ENCODE measurements at regions not wholly inside any gene's neighbourhood (a gene's known extent, or its start where the extent isn't known, plus 50 kb on each side); places are given as distances from the start of the nearest gene placed in this dataset.

GRCh38 chr9:134236001-134236421 lies 71.6 kb upstream of the RNU6ATAC start:
- intact Hi-C loops (cut with DNase I): no loop called here

GRCh38 chr9:134236935-134237629 lies 72.7 kb upstream of the RNU6ATAC start:
- DNase-seq (ENCODE audit: low spot score in 2 of 2): no peak
- intact Hi-C loops (cut with DNase I): no loop called here
- H3K4me3 ChIP-seq: no peak overlapping the region
- no peak for TF ChIP-seq CTCF (IDR thresholded peaks at IDR 0.05)
- no peaks in the 10 kb centered on the region for H3K9me3 ChIP-seq
- peaks cover 0 to 10% of the 10 kb centered on the region in 2 donors for H3K4me1 ChIP-seq
- no peaks in the 10 kb centered on the region for H3K36me3 ChIP-seq
- H3K27ac ChIP-seq: no peak overlapping the region
- H3K27me3 ChIP-seq: no peaks in the 10 kb centered on the region

More at GRCh38 chr9:134236001-134236421, 71.6 kb upstream of the RNU6ATAC start:
- Histone ChIP-seq H3K36me3 (no peaks in the 10 kb centered on the region), H3K4me3 (no peak overlapping the region), H3K9me3 (no peaks in the 10 kb centered on the region), H3K27me3 (no peaks in the 10 kb centered on the region), H3K4me1 (peaks cover 4 to 17% of the 10 kb centered on the region in 2 donors), H3K27ac (no peak overlapping the region)
- no peak for TF ChIP-seq CTCF (IDR thresholded peaks at IDR 0.05)
- DNase-seq (ENCODE audit: low spot score in 2 of 2): no peak

GRCh38 chr9:134237630-134238265 lies 73.4 kb upstream of the RNU6ATAC start:
- intact Hi-C loops (cut with DNase I): no loop called here
- no peak for DNase-seq (ENCODE audit: low spot score in 2 of 2)
- H3K27me3 ChIP-seq: no peaks in the 10 kb centered on the region

GRCh38 chr9:134239130-134239903 lies 75.0 kb upstream of the RNU6ATAC start:
- Histone ChIP-seq H3K36me3 (no peaks in the 10 kb centered on the region), H3K27me3 (no peaks in the 10 kb centered on the region), H3K4me3 (no peak overlapping the region), H3K4me1 (peaks cover 0 to 10% of the 10 kb centered on the region in 2 donors), H3K27ac (no peak overlapping the region), H3K9me3 (no peaks in the 10 kb centered on the region)
- DNase-seq (ENCODE audit: low spot score in 2 of 2): no peak
- TF ChIP-seq CTCF (IDR thresholded peaks at IDR 0.05): no peak
- intact Hi-C loops (cut with DNase I): no loop called here

More at GRCh38 chr9:134237630-134238265, 73.4 kb upstream of the RNU6ATAC start:
- no peaks in the 10 kb centered on the region for H3K9me3 ChIP-seq
- TF ChIP-seq CTCF (IDR thresholded peaks at IDR 0.05): no peak
- H3K36me3 ChIP-seq: no peaks in the 10 kb centered on the region
- no peak overlapping the region for H3K27ac ChIP-seq
- H3K4me1 ChIP-seq: peaks cover 0 to 10% of the 10 kb centered on the region in 2 donors
- H3K4me3 ChIP-seq: no peak overlapping the region

GRCh38 chr9:134239939-134240338 lies 75.6 kb upstream of the RNU6ATAC start:
- Histone ChIP-seq H3K9me3 (no peaks in the 10 kb centered on the region), H3K27ac (no peak overlapping the region), H3K4me3 (no peak overlapping the region), H3K27me3 (no peaks in the 10 kb centered on the region), H3K4me1 (peaks cover 0 to 10% of the 10 kb centered on the region in 2 donors), H3K36me3 (no peaks in the 10 kb centered on the region)
- intact Hi-C loops (cut with DNase I): no loop called here
- TF ChIP-seq CTCF (IDR thresholded peaks at IDR 0.05): no peak
- DNase-seq (ENCODE audit: low spot score in 2 of 2): no peak
